ENCODE measurements at regions not wholly inside any gene's neighbourhood (a gene's known extent, or its start where the extent isn't known, plus 50 kb on each side); places are given as distances from the start of the nearest gene placed in this dataset.

DNA sequence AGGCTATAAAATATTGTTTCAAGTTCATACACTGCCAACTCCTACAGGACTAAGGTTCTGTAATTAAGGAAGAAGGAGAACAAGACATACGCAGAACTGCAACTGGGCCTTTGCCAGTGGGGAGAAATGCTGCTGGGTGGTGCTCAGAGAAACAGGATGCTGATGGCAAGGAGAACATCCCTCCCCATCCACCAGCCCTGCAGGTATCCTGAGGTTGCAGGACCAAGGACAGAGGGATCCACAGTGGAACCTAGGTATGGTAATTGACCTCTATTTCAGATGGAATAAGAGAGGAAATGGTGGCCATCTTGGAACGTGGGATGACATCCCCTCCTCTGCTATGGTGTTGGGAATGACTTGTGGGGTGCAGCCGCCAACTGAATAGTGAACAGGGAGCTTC is 206.3 kb upstream of the S1PR3 start:
- no peak for TF ChIP-seq TCF12 (IDR thresholded peaks at IDR 0.05; ENCODE audit: low read depth)
- no peak for TF ChIP-seq CEBPB (IDR thresholded peaks at IDR 0.05)
